ENCODE measurements at regions not wholly inside any gene's neighbourhood (a gene's known extent, or its start where the extent isn't known, plus 50 kb on each side); places are given as distances from the start of the nearest gene placed in this dataset.

DNA sequence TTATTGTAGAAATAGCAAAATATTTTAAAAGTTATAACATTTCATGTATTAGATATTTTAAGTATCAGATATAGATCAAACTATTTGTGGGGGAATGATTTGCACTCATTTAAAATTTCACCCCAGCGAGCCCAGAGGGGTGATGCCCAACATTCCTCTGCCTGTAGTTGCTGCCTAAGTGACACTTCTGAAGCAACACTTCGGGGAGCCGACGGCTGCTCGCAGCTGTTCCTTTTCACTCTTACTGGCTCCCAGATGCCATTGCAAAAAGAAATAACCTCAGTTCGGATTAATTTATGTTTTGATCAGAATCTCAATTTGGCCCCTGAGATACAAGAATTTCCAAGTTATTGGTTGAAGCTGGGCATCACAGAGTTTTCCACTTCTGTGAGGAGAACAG lies 603.8 kb downstream of the PLCL1 start:
- TF ChIP-seq, protein P1, sequence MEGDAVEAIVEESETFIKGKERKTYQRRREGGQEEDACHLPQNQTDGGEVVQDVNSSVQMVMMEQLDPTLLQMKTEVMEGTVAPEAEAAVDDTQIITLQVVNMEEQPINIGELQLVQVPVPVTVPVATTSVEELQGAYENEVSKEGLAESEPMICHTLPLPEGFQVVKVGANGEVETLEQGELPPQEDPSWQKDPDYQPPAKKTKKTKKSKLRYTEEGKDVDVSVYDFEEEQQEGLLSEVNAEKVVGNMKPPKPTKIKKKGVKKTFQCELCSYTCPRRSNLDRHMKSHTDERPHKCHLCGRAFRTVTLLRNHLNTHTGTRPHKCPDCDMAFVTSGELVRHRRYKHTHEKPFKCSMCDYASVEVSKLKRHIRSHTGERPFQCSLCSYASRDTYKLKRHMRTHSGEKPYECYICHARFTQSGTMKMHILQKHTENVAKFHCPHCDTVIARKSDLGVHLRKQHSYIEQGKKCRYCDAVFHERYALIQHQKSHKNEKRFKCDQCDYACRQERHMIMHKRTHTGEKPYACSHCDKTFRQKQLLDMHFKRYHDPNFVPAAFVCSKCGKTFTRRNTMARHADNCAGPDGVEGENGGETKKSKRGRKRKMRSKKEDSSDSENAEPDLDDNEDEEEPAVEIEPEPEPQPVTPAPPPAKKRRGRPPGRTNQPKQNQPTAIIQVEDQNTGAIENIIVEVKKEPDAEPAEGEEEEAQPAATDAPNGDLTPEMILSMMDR (IDR thresholded peaks at IDR 0.05), result no peak
- TF ChIP-seq ZFX (IDR thresholded peaks at IDR 0.05; ENCODE audit: borderline replicate concordance), result no peak

GRCh38 chr2:198405311-198405710 lies 600.9 kb downstream of the PLCL1 start:
- H3K27ac ChIP-seq, result no peak overlapping the region
- TF ChIP-seq ZFX (IDR thresholded peaks at IDR 0.05; ENCODE audit: borderline replicate concordance), result no peak
- TF ChIP-seq, protein P1 (IDR thresholded peaks at IDR 0.05), result no peak

More for the DNA sequence above, 603.8 kb downstream of the PLCL1 start:
- H3K27ac ChIP-seq, result no peak overlapping the region

- TF ChIP-seq, protein P1 (IDR thresholded peaks at IDR 0.05), result no peak
- no peak for TF ChIP-seq ZFX (IDR thresholded peaks at IDR 0.05; ENCODE audit: borderline replicate concordance)
- no peak overlapping the region for H3K27ac ChIP-seq
Measured at GRCh38 chr2:198401644-198402043, 597.3 kb downstream of the PLCL1 start.

- no peak overlapping the region for H3K27ac ChIP-seq
- TF ChIP-seq ZFX (IDR thresholded peaks at IDR 0.05; ENCODE audit: borderline replicate concordance), result no peak
- TF ChIP-seq, protein P1 (IDR thresholded peaks at IDR 0.05), result no peak
Measured at GRCh38 chr2:198400999-198401398, 596.6 kb downstream of the PLCL1 start.

DNA sequence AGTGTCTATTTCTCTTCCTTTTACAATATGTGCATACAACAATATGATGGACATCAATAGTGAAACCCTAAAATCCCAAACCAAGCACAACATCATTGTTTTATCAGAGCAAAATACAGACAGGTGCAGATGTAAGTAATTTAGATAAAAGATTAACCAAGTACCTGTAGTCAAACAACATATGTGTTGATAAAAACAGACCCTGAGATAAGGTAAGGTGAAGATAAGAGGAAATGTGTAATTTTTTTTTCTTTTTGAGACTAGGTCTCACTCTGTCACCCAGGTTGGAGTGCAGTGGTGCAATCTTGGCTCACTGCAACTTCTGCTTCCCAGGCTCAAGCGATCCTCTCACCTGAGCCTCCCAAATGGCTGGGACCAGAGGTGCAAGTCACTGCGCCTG lies 589.8 kb downstream of the PLCL1 start:
- H3K27ac ChIP-seq, result no peak overlapping the region
- no peak for TF ChIP-seq ZFX (IDR thresholded peaks at IDR 0.05; ENCODE audit: borderline replicate concordance)
- TF ChIP-seq, protein P1 (IDR thresholded peaks at IDR 0.05), result no peak

DNA sequence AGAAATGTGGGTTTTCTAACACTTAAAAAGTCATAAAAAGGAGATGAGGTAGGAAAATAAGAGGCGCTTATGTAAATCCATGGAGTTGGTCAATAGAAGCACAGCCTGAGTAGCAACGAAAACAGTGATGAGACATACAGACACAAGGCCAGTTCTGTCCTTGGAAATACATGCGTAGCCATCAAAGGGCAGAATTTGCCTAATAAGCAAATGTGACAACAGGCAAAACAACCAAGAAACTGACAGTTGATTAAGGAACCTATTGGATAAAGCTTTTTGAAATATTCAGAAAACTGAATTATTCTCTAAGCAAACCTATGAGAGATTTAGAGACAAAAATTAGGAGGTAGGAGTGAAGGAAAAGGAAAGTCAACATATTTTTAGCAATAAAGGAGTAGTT lies 586.3 kb downstream of the PLCL1 start:
- TF ChIP-seq, protein P1 (IDR thresholded peaks at IDR 0.05), result no peak
- TF ChIP-seq ZFX (IDR thresholded peaks at IDR 0.05; ENCODE audit: borderline replicate concordance), result no peak
- no peak overlapping the region for H3K27ac ChIP-seq

GRCh38 chr2:198387677-198388076 lies 583.3 kb downstream of the PLCL1 start:
- TF ChIP-seq, protein P1 (IDR thresholded peaks at IDR 0.05), result no peak
- no peak for TF ChIP-seq ZFX (IDR thresholded peaks at IDR 0.05; ENCODE audit: borderline replicate concordance)
- H3K27ac ChIP-seq, result no peak overlapping the region

Data from 22Rv1 (cell line).